GM19438 (cell line): ENCODE measurements at regions not wholly inside any gene's neighbourhood (a gene's known extent, or its start where the extent isn't known, plus 50 kb on each side); places are given as distances from the start of the nearest gene placed in this dataset.

Experiments used
- ATAC-seq: cut with Tn5 transposase; IDR thresholded peaks from one replicate; pipeline ENCODE4 v1.9.1; 2021; ENCODE audit warnings: low read depth; ENCODE audit not compliant: unreplicated experiment

GRCh38 chr4:35025152-35025834 lies 1219.0 kb downstream of the ARAP2 start:
- ATAC-seq, result no peak

GRCh38 chr4:35038079-35038805 lies 1206.1 kb downstream of the ARAP2 start:
- ATAC-seq, result no peak

- no peak for ATAC-seq
Measured at GRCh38 chr4:35038845-35039244, 1205.5 kb downstream of the ARAP2 start.

- no peak for ATAC-seq
Measured at GRCh38 chr4:35052546-35052945, 1191.8 kb downstream of the ARAP2 start.

- ATAC-seq, result no peak
Measured at GRCh38 chr4:35063031-35063570, 1181.2 kb downstream of the ARAP2 start.

- ATAC-seq, result no peak
Measured at GRCh38 chr4:35066406-35066805, 1177.9 kb downstream of the ARAP2 start.

GRCh38 chr4:35080799-35081198 lies 1163.5 kb downstream of the ARAP2 start:
- ATAC-seq, result no peak

- no peak for ATAC-seq
Measured at GRCh38 chr4:35087218-35087617, 1157.1 kb downstream of the ARAP2 start.

GRCh38 chr4:35100932-35101331 lies 1143.4 kb downstream of the ARAP2 start:
- no peak for ATAC-seq

- ATAC-seq, result no peak
Measured at GRCh38 chr4:35102066-35102465, 1142.2 kb downstream of the ARAP2 start.

- ATAC-seq, result no peak
Measured at GRCh38 chr4:35105486-35105885, 1138.8 kb downstream of the ARAP2 start.

GRCh38 chr4:35106091-35106734 lies 1138.1 kb downstream of the ARAP2 start:
- ATAC-seq, result no peak

- ATAC-seq, result no peak
Measured at GRCh38 chr4:35124106-35124505, 1120.2 kb downstream of the ARAP2 start.

GRCh38 chr4:35125995-35126712 lies 1118.2 kb downstream of the ARAP2 start:
- ATAC-seq, result no peak

GRCh38 chr4:35138449-35138848 lies 1105.9 kb downstream of the ARAP2 start:
- no peak for ATAC-seq

- no peak for ATAC-seq
Measured at GRCh38 chr4:35147761-35148160, 1096.6 kb downstream of the ARAP2 start.

GRCh38 chr4:35151816-35152572 lies 1092.3 kb downstream of the ARAP2 start:
- no peak for ATAC-seq

GRCh38 chr4:35163168-35163567 lies 1081.1 kb downstream of the ARAP2 start:
- no peak for ATAC-seq

GRCh38 chr4:35164063-35164462 lies 1080.3 kb downstream of the ARAP2 start:
- ATAC-seq, result no peak

- no peak for ATAC-seq
Measured at GRCh38 chr4:35166466-35166865, 1077.8 kb downstream of the ARAP2 start.
